ENCODE measurements at regions not wholly inside any gene's neighbourhood (a gene's known extent, or its start where the extent isn't known, plus 50 kb on each side); places are given as distances from the start of the nearest gene placed in this dataset.
"Not testable (repeated sequence)": the region's sequence is repeated elsewhere in the genome, so short reads cannot be mapped to it uniquely, and the experiment has no call there.

DNA sequence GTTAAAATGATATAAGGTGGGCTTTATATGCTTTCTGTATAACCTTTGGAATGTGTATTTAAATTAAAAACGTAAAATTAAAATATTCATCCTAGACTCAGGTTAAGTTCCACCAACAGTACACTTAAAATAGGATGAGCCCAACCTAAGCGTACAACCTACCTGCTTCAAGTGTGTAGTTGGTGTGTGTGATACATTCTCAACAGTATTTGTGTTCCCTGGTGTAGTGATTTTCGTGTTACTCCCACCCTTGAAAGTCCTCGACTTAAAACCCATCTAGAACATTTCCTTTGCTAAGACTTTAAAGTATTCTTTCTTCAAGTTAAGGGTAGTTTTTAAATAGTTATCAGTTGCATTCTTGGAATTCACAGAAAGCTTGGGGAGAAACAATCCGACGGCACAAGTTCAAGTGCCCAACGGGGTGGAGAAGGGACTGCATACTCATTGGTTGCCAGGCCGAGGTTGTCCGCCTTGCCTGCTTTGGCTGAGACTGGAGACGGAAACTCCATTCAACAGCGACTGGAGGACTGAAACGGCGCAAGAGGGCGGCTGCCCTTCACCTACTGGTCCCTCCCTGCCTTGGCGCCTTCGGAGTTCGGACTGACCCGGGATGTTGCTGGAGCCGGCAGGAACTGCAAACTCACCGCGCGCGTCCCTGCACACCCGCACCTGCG is 133.7 kb downstream of the FAM72C start:
- H3K36me3 ChIP-seq (ENCODE audit: insufficient read depth, low read length); H3K4me2 ChIP-seq (ENCODE audit: low read length); H3K9me3 ChIP-seq (replicated peaks; ENCODE audit: low read length); H3K4me3 ChIP-seq (ENCODE audit: low read length); H3K9ac ChIP-seq (ENCODE audit: low read depth, low read length); H3K27me3 ChIP-seq (ENCODE audit: control insufficient read depth, insufficient read depth, low read length); H3K4me1 ChIP-seq (ENCODE audit: control insufficient read depth, insufficient read depth, low read length): not testable (repeated sequence)

DNA sequence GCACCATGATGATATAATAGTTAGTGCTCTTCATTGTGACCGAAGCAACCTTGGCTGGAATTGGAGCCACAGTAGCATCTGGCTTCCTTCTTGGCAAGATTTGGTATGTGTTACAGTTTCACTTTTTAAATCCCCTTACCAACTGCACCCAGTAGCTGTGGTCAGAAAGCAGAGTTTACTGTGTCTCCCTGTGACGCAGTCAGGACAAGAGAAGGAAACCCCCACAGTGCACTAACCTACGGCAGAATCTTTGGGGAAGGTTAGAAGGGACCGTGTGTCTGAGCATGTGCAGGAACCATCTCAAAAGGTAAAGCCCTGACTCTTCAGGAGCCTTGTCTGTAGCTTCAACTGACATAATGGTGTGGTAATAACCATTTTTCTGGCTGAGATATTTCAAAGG is 138.4 kb downstream of the FAM72C start:
- not testable (repeated sequence) for H3K36me3 ChIP-seq (ENCODE audit: insufficient read depth, low read length); H3K4me2 ChIP-seq (ENCODE audit: low read length); H3K27me3 ChIP-seq (ENCODE audit: control insufficient read depth, insufficient read depth, low read length); H3K9me3 ChIP-seq (replicated peaks; ENCODE audit: low read length); H3K9ac ChIP-seq (ENCODE audit: low read depth, low read length); H3K4me1 ChIP-seq (ENCODE audit: control insufficient read depth, insufficient read depth, low read length); H3K4me3 ChIP-seq (ENCODE audit: low read length)

DNA sequence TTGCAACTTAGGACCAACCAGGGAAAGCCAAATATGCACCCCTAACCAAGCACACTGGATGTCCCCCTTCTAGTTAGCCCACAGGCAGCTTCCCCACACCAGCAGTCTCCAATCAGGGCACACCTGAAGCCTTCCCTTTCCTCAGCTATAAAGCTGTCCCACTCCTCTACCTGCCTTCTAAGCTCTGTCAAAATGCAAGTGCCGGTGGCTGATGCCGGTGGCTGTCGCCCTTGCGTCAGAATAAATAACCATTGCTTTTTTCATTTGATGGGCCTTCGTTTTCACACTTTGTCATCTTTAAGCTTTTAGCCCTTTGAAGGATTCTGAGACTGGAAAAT is 139.4 kb downstream of the FAM72C start:
- H3K36me3 ChIP-seq (ENCODE audit: insufficient read depth, low read length); H3K9me3 ChIP-seq (replicated peaks; ENCODE audit: low read length); H3K4me2 ChIP-seq (ENCODE audit: low read length); H3K4me3 ChIP-seq (ENCODE audit: low read length); H3K4me1 ChIP-seq (ENCODE audit: control insufficient read depth, insufficient read depth, low read length); H3K27me3 ChIP-seq (ENCODE audit: control insufficient read depth, insufficient read depth, low read length); H3K9ac ChIP-seq (ENCODE audit: low read depth, low read length): not testable (repeated sequence)

DNA sequence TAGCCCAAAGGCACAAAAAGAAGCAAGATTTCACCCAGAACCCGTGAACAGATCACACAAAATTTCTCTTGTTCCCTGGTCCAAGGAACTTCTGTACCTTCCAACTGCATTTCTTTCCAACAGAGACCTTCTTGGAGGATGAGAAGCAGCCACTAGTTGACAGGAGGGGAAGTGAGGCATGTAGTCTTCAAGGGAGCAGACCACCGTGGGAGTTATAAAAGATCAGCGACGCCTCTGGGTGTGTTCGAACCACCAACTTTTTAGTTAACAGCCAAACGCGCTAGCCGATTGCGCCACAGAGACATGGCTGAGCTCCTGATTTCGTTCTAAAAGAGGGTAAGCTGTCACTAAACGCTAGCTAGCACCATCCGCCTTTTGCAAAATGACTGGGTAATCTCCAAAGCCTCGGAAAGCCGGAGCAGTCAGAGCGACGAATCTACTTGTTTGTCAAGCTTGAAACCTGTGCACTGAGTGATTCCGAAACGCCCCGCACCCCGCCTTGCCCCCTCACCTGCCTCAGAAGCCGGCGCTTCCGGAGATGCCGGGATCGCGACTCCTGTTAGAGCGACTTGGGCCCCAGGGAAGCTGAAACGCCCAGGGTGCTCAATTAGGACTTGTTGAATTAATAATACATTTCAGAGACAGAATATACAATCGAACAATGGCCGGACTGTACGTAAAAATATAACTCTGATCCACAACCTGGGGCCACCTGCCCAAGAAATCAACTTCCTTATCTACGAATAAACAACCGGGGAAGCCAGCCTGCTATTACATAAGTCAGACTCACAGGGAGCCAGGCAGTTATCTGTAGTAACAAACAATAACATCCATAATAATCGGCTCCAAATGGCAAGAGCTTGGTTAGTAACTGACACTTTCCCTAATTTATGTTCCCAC is 140.1 kb downstream of the FAM72C start:
- not testable (repeated sequence) for H3K4me3 ChIP-seq (ENCODE audit: low read length); H3K9me3 ChIP-seq (replicated peaks; ENCODE audit: low read length); H3K4me2 ChIP-seq (ENCODE audit: low read length); H3K36me3 ChIP-seq (ENCODE audit: insufficient read depth, low read length); H3K4me1 ChIP-seq (ENCODE audit: control insufficient read depth, insufficient read depth, low read length); H3K9ac ChIP-seq (ENCODE audit: low read depth, low read length); H3K27me3 ChIP-seq (ENCODE audit: control insufficient read depth, insufficient read depth, low read length)

DNA sequence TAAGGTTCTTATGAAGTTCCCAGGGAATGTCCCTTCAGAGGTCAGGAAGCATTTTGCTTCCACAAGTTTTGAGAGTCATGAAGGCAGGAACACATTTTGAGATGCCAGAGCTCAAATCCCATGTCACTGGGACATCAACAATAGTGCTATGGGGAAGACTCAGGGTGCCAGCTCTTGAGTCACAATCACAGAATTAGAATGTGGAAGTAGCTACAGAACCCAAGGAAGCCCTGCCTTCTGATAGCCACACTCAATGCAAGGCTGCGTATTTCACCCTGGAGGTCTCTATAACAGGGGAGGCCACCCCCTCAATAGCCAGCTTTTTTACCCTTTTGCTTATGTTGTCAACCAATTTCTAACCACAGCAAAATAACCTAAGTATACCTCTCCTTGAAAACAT is 145.6 kb downstream of the FAM72C start:
- H3K4me3 ChIP-seq (ENCODE audit: low read length); H3K36me3 ChIP-seq (ENCODE audit: insufficient read depth, low read length); H3K9ac ChIP-seq (ENCODE audit: low read depth, low read length): not testable (repeated sequence)

DNA sequence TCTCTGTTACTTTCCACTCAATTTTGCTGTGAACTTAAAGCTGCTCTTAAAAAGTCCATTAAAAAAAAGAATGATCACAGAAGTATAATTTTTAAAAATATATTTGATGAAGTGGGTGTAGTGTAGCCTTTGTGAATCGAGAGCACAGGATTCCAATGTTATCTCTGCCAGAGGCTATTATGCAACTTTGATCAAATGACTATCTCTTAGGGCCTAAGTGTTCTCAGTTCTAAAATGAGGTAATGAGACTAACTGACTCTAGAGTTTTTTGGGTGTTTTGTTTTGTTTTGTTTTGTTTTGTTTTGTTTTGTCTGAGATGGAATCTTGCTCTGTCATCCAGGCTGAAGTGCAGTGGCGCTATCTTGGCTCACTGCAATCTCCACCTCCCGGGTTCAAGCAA is 147.5 kb downstream of the FAM72C start:
- H3K4me2 ChIP-seq (ENCODE audit: low read length); H3K4me1 ChIP-seq (ENCODE audit: control insufficient read depth, insufficient read depth, low read length); H3K36me3 ChIP-seq (ENCODE audit: insufficient read depth, low read length); H3K9ac ChIP-seq (ENCODE audit: low read depth, low read length); H3K9me3 ChIP-seq (replicated peaks; ENCODE audit: low read length); H3K4me3 ChIP-seq (ENCODE audit: low read length); H3K27me3 ChIP-seq (ENCODE audit: control insufficient read depth, insufficient read depth, low read length): not testable (repeated sequence)

More for the DNA sequence above, 145.6 kb downstream of the FAM72C start:
- H3K27me3 ChIP-seq (ENCODE audit: control insufficient read depth, insufficient read depth, low read length); H3K4me1 ChIP-seq (ENCODE audit: control insufficient read depth, insufficient read depth, low read length); H3K9me3 ChIP-seq (replicated peaks; ENCODE audit: low read length); H3K4me2 ChIP-seq (ENCODE audit: low read length): not testable (repeated sequence)

DNA sequence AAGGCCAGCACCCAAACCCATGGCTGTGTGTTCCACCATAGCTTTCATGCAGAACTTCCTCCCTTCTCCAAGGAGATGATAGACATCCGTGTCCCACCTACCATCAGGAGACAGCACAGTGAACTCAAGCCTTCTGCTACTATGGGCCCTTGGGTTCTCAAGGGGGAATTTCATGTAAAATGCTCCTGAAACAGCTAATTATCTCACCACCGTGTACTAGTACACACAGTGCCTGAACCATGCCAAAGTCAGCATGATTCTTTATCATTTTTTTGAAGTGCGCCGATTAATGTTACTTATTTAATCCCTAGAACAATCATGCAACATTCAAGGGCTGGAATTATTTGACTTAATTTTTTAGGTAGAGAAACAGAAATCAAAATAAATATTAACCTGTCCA is 151.7 kb downstream of the FAM72C start:
- H3K36me3 ChIP-seq (ENCODE audit: insufficient read depth, low read length); H3K4me2 ChIP-seq (ENCODE audit: low read length): not testable (repeated sequence)

DNA sequence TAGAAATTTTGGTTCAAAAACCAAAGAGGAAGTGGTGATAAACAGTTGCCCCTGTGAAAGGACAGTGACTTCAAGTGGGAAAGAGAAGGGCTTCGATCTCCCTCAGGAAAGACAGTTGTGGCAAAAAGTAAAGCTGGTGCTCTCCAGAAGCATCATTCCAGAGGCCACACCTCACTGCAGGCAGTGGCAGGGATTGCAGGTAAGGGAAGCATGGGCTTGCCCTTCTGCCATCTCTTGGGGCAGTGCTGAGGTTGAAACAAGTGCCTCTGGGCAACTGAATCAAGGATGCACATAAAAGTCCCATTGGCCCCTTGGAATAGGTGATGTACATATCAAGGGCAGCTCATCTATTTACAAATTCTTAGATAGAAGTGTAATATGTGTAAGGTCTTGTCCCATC is 155.4 kb downstream of the FAM72C start:
- not testable (repeated sequence) for H3K27me3 ChIP-seq (ENCODE audit: control insufficient read depth, insufficient read depth, low read length); H3K4me3 ChIP-seq (ENCODE audit: low read length); H3K9ac ChIP-seq (ENCODE audit: low read depth, low read length); H3K36me3 ChIP-seq (ENCODE audit: insufficient read depth, low read length); H3K4me2 ChIP-seq (ENCODE audit: low read length); H3K4me1 ChIP-seq (ENCODE audit: control insufficient read depth, insufficient read depth, low read length); H3K9me3 ChIP-seq (replicated peaks; ENCODE audit: low read length)

More for the DNA sequence above, 151.7 kb downstream of the FAM72C start:
- not testable (repeated sequence) for H3K27me3 ChIP-seq (ENCODE audit: control insufficient read depth, insufficient read depth, low read length); H3K9me3 ChIP-seq (replicated peaks; ENCODE audit: low read length); H3K4me1 ChIP-seq (ENCODE audit: control insufficient read depth, insufficient read depth, low read length); H3K4me3 ChIP-seq (ENCODE audit: low read length); H3K9ac ChIP-seq (ENCODE audit: low read depth, low read length)

DNA sequence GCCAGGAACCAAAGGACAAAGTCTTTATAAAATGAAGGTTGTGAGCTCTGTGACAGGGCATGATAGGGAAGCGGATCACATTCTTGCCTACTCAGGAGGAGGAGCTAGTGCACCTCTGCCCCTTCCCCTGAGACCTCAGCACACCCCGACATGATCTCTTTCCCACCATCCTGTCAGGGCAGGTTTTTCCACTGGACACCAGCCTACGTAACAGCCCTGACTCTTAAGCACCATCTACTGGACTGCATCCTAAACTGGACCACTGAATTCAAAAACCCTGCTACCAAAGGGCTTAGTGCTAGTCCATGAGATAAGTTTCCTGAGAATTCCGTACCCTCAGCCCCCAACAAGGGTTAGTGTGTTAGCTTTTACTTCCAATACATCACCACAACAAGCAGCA is 166.4 kb downstream of the FAM72C start:
- not testable (repeated sequence) for H3K4me2 ChIP-seq (ENCODE audit: low read length); H3K9ac ChIP-seq (ENCODE audit: low read depth, low read length); H3K36me3 ChIP-seq (ENCODE audit: insufficient read depth, low read length); H3K4me1 ChIP-seq (ENCODE audit: control insufficient read depth, insufficient read depth, low read length); H3K27me3 ChIP-seq (ENCODE audit: control insufficient read depth, insufficient read depth, low read length); H3K9me3 ChIP-seq (replicated peaks; ENCODE audit: low read length); H3K4me3 ChIP-seq (ENCODE audit: low read length)

DNA sequence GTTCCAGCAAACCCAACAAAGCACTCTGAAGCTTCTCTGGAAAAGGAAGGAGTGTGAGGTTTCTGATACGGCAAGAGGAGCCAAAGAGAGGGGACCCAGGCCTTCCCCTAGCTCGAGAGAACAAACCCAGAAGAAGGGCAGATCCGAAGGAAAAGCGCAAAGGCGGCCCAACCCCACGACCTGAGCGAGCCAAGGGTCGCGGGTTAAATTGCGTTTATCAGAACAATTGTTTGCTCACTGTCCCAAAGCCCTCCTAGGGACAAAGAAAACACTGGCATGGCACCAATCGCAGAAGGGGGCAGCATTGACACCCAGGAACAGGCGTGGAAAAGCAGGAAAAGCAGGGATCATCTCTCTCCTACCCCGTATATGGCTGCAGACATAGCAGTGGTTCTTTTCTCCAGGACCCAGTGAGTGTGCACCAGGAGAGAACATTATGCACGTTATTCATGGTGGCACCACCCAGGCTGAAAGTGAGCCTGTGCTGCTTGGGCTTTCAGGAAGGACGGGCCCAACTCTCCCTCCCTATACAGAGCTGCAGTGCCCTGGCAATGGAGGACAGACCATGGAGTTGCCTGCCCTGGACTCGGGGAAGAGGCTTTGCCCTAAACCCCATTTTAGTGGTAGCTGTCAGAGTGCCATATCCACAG is 167.0 kb downstream of the FAM72C start:
- Histone ChIP-seq H3K4me3 (ENCODE audit: low read length) (peak overlapping the region; percentile 34), H3K4me2 (ENCODE audit: low read length) (peak overlapping the region; percentile 65)
- H3K9me3 ChIP-seq (replicated peaks; ENCODE audit: low read length); H3K9ac ChIP-seq (ENCODE audit: low read depth, low read length); H3K36me3 ChIP-seq (ENCODE audit: insufficient read depth, low read length); H3K27me3 ChIP-seq (ENCODE audit: control insufficient read depth, insufficient read depth, low read length); H3K4me1 ChIP-seq (ENCODE audit: control insufficient read depth, insufficient read depth, low read length): not testable (repeated sequence)

DNA sequence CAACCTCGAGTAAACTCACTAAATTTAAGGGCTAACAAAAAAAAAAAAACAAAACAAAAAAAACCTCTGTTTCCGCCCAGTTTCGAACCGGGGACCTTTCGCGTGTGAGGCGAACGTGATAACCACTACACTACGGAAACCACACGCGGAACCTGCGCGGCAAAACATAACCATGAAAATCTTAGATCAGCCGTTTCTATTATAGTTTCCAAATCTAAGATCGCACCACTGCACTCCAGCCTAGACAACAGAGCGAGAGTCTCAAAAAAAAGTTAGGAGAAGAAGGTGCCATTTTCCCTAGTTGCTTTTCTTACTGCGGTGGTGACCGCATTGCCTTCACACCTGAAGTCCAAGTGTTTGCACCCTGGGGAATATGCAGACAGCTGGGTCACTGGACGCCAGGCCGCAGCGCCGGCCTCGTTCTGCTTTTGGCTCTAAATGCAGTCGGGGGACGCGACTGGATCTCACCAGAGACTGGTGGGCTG is 167.8 kb downstream of the FAM72C start:
- H3K36me3 ChIP-seq (ENCODE audit: insufficient read depth, low read length); H3K4me1 ChIP-seq (ENCODE audit: control insufficient read depth, insufficient read depth, low read length); H3K9ac ChIP-seq (ENCODE audit: low read depth, low read length); H3K9me3 ChIP-seq (replicated peaks; ENCODE audit: low read length); H3K27me3 ChIP-seq (ENCODE audit: control insufficient read depth, insufficient read depth, low read length): not testable (repeated sequence)
- H3K4me2 ChIP-seq (ENCODE audit: low read length) = peak overlapping the region; percentile 96
- peak overlapping the region; percentile 76 for H3K4me3 ChIP-seq (ENCODE audit: low read length)

DNA sequence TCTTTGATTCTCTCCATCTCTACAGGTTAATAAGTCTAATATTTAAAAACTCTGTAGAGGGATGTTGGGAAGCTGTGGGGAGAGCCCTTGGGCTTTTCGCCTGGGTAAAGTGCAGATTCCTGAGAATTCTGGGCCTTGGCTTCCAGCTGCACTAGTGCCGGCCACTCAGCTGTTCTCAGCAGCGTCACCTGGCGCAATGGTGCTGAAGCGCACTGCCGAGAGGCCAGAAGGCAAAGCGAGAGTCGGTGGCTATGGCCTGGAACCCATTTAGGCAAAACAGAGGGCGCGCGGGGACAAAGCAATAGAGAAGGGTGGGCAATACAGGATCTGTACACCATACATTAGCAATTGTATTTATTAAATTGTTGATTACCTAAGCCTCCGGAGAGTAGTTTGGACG is 168.7 kb downstream of the FAM72C start:
- not testable (repeated sequence) for H3K9me3 ChIP-seq (replicated peaks; ENCODE audit: low read length); H3K4me1 ChIP-seq (ENCODE audit: control insufficient read depth, insufficient read depth, low read length); H3K9ac ChIP-seq (ENCODE audit: low read depth, low read length); H3K27me3 ChIP-seq (ENCODE audit: control insufficient read depth, insufficient read depth, low read length); H3K36me3 ChIP-seq (ENCODE audit: insufficient read depth, low read length); H3K4me3 ChIP-seq (ENCODE audit: low read length); H3K4me2 ChIP-seq (ENCODE audit: low read length)
